ENCODE measurements at regions not wholly inside any gene's neighbourhood (a gene's known extent, or its start where the extent isn't known, plus 50 kb on each side); places are given as distances from the start of the nearest gene placed in this dataset.

- TF ChIP-seq ZNF318 (CRISPR knock-in tag; IDR thresholded peaks at IDR 0.05) (no peak), SNAPC4 (CRISPR knock-in tag; IDR thresholded peaks at IDR 0.05) (no peak)
Measured at GRCh38 chr6:166761801-166762200, 134.8 kb upstream of the RPS6KA2 start (continued).

Measured in HepG2 (cell line).